Colon (tissue), 2 donors: ENCODE measurements at regions not wholly inside any gene's neighbourhood (a gene's known extent, or its start where the extent isn't known, plus 50 kb on each side); places are given as distances from the start of the nearest gene placed in this dataset.
"Not testable (repeated sequence)": the region's sequence is repeated elsewhere in the genome, so short reads cannot be mapped to it uniquely, and the experiment has no call there.

Experiments used
- FAIRE-seq: peaks from 2 replicates; lab custom pipeline; 2012; peaks lifted over from hg19 to GRCh38; lab: Jason Lieb, UNC
- donor health status: control.
- donor health status: control.

DNA sequence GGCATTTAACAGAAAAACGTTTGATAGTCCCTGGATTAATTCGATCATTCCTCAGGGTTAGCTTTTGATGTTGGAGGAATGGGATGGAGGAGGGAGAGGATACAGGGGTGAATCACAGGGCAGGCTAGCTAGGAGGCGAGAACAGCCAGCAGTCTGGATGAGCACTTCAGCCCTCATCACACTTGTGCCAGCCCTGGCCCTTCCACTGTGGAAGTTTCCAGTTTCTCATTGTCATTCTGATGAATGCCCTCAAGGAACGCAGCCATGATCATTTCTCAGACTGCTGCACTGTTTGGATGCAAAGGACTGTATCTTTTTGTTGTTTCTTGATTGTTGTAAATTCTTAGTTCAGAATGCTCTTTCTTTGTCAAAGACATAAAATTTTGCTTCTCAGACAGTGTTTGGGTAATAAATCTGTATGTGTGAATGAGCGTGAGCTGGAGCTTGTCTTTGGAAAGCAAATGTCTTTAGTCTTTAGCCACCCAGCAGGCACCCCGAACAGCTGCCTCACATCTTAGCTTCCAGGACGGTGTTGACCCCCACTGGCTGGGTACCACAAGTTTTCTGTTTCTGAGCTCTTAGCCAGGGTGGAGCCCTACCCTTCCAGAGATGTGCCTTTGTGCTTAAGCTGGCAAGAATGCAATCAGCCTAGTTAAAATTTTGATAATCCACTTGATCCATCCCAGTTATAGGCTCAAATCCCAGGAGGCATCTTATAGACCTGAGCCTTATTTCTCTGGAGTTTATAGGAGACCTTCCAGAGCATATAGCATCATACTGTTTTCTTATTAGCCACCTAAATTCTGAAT is 121.1 kb downstream of the PDCD6IP start:
- FAIRE-seq, result no peak

DNA sequence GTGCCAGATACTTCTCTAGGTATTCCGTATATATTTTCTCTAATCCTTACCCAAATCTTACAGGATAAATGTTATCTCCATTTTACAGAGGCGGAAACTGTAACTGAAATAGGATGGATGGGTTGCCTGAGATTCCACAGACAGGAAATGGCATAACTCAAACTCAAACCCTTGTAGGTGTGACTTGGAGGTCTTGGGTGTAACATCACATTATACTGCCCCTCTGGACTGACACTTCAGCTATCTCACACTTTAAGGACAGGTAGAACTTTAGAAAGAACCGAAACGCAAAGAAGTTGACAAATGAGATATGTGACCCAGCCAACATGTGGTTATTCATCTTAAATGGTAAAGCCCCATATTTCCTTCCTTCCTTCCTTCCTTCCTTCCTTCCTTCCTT is 122.1 kb downstream of the PDCD6IP start:
- no peak for FAIRE-seq

DNA sequence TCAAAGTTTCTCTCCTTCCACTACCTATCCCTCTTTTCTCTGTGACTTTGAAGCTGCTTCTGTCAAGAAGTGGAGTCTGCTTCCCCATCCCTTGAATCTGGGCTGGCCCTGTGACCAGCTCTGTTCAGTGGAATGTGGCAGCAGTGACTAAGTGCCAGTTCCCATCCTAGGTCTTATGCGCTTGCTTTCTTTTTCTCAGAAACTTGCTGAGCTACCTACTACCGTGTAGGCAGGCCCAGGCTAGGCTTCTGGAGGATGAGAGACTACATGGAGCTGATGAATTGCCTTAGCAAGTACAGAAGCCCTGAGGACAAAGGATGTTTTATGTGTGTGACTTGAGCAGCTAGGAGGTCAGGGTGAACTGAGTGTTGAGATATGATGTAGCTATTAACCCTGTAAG is 123.2 kb downstream of the PDCD6IP start:
- no peak for FAIRE-seq

DNA sequence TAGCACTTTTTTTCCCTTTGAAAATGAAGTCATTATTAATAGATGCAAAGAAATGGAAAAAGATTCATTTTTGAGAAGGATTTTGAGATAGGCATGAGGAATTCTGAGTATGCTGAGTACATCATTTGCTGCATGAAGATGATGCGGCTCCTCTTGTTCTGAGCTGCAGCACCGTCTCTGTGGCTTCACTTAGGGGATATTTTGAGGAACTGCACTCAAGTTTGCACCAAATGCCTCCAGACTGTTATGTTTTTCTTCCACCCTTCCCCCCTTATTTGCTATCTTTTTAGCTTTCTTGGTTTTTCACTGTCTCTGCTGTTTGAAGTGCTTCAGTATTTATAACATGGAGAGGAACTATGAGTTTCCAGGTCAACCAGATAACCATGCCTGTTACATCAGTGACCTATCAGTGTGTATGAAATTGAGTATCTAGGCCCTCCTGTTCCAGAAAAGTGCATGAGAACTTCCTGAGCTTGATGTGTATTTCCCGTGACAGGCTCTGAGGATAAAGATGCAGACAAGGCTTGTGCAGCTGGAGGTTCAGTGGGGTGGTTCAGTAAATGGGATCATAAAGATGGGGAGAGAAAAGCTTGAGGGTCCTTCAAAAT is 128.7 kb downstream of the PDCD6IP start:
- no peak for FAIRE-seq

DNA sequence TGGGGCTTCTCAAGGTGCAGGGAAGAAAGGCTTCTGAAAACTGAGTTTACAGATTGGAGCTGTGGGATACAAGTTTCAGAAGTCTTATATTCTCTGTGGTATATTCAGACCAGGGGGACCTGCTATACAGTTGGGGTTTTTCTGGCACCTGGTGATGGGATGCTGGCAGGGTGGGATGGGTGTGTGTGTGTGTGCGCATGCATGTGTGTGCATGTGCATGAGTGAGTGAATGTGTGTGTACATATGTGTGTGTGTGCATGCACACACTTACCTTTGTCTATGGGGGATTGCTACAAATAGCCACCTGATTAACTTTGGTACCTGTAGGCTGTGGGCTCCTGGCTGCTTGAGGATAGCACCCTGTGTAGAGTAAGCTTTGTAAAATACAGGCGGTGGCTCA is 131.4 kb downstream of the PDCD6IP start:
- no peak for FAIRE-seq

DNA sequence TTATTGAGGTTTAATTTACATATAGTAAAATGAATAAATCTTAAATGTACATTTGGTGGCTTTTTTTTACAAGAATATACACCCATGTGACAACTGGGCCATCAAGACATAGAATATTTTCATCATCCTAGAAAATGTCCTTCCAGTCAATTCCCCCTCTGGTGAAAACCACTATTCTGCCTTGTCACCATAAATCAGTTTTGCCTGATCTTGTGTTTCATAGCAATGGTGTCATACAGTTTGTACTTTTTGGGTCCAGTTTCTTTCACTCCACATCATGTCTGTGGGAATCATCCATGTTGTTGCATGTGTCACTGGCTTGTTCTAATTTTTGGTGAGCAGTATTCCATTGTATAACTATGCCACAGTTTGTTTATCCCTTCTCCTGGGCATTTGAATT is 133.1 kb downstream of the PDCD6IP start:
- FAIRE-seq, result no peak

DNA sequence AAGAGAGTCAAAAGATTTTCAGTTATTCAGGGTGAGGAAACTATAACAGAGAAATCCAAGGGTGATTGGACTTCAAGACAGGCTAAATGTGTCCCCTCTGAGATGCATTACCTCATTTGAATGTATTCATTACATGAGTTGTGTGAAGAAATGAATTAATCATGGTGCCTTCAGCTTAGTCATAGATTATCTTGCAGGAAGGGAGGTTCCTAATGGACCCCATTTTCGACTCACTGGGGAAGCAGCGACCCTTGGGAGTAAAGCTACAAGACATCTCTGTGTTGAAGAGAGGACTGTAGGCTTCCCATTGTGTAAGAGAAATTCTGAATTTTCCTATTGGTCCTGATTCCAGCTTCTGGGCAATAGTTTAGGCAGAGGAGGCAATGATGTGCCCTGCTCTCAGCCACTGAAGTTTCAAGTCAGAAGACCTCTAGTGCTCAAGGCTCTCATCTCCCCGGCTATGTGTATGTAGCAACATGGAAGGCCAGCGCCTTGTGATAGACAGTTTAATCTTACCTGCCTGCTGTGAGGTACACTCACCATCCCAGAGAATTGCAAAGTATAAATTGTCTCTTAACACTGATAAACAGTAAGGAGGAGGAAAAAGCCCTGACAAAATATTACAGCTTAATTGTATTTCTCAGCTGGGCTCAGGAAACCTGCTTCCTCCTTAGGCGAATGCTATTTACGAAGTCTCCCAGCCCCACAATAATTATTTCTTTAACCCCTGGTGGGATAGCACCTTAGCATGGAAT is 133.8 kb downstream of the PDCD6IP start:
- no peak for FAIRE-seq

DNA sequence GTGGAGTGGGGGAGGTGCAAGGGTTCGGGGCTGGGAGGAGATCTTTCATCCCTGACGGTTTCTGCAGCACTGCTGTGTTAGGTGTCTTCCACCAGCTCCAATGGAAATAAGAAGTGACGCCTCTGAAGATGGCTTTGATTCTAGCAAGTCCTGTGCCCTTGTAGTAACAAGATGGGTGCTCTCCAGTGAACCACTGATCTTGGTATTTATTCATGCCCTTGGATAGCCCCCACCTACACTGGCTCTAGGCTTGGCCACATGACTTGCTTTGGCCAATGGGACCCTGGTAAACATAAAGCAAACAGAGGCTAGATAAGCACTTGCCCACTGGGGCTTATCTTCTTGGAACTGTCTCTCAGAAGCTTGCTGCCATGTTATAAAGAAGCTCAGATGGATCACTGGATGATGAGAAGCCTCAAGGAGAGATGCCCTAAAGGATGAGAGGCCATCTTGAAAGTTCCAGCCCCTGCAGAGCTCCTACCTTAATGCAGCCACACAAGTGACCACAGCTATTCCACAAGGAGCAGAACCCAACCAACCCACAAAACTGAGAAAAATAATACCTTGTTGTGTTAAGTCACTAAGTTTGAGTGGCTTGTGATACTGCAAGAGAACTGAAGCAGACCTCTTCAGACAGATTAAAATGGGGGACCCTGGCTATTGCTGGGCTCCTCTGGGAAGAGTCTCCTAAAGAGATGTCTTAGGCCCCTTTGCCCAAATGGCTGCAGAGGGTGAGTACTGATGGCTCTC is 137.9 kb downstream of the PDCD6IP start:
- no peak for FAIRE-seq

DNA sequence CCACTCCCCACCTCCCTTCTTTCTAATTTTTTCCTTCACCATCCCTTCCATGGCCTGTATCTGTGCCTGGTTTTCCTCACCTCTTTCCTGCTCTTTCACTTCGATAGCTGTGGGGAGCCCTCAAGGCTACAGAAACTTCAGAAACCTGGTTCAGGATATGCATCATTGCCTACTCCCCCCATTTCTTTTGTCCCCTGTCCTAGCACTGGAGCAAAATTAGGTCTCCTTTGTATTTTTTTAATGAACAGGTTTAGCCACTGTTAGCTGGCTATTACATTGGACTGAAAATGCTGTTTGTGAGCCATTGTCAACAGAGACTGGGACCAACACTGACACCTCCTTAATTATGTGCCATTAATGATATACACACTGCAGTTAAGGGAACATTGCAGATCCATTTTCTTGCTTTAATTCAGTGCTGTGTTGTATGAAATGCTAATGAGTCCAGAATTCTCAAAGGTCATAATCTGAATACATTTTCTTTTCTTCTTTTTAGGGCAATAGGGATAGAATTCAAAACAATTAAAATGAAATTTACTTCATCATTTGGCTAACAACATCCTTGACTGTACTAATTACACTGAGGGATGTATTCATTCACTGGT is 138.6 kb downstream of the PDCD6IP start:
- no peak for FAIRE-seq

DNA sequence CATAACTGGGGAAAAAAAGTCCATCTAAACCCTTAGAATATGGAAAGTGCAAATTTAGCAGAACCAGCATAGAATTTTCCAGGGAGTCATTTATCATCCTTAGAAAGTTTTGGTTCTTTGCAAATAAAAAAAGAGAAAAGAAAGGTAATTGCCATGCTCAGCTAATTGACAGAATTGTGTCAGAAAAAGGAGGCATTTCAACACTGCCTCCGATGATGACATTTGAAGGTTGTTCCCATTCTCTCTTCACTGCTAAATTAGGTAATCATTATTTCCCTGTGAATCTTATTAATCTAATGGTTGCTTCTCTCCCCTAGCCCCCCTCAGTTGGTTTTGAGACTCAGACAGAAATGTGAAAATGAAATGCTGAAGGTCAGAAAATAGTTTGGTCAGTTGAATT is 139.2 kb downstream of the PDCD6IP start:
- FAIRE-seq, result no peak

DNA sequence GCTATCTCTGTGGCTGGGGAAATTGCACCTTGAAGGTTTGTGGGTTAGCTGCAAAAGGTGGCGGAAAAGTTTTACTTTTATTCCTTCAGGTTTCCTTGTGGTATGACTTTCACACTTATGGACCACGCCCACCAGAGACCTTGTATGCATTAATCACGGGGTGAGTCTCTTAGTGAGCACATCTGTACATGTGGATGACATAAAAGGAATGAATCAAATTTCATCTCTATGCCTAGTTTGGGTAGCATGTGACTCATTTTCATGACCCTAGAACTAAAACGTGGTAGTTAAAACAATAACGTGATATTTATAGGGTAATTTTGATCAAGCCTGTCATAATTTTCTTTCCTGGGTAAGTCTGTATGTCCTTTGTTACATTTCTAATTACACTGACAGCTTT is 141.7 kb downstream of the PDCD6IP start:
- no peak for FAIRE-seq

DNA sequence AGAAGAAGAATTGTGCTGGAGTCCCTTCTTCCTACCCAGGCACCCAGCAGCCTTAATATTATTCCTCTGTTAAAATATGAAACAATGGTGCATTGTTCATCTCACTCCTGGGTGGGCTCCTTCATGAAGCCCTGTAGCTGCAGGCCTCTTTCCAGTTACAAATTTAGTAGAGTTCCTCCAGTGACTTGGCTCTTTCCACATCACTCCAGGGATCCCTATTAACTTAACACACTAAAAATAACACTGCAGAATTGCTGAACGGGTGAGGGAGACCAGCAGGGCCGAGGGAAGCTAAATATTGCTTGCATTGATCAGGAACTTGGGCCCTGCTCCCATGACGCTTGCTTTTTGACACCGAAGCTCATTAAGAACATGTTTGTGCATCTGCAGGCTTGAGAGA is 142.3 kb downstream of the PDCD6IP start:
- no peak for FAIRE-seq

DNA sequence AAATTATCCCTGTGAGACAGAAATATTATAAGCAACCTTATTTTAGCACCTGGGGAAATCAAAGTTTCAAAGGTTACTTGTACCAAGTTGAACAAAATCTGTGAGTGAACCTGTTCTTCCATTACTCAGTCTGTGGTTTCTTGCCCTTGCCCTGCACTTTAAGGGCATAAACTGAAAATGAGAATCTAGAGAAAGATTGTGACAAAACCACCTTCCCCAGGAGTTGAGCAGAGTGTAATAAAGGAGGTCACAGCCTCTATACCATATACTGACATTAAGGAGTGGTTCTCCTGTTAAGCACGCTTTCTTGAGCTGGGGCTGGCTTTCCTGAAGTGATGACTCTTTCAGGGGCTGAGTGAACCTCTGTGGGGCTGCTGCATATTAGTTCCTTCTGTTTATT is 143.4 kb downstream of the PDCD6IP start:
- no peak for FAIRE-seq

DNA sequence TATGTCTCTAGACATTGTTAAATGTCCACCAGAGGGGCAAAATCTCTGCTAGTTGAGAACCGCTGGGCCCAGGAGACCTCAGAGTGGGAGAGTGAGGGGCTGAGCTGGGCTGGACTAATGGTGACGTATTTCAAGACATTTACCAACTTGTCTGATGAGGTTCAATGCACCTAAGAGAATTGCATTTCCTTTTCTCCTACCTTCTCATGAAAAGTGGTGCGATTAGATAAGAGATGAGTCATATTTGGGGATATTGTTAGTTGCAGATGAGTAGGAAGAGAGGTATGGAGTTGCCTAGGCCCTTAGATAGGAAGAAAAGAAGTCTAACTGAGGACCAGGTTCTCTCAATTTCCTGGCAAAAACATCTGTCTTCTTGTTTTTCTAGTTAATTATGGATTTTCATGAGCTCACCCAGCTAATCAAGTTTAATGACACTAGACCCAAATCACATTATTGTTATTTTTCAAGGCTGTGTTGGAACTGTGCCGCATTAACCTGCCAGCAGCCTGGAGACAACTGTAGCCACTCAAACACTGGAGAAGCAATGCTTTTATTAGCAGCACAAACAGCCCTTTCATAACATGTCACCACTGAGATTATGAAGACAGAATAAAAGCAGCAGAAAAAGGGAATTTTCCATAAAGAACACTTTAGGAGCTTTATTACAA is 144.2 kb downstream of the PDCD6IP start:
- no peak for FAIRE-seq

DNA sequence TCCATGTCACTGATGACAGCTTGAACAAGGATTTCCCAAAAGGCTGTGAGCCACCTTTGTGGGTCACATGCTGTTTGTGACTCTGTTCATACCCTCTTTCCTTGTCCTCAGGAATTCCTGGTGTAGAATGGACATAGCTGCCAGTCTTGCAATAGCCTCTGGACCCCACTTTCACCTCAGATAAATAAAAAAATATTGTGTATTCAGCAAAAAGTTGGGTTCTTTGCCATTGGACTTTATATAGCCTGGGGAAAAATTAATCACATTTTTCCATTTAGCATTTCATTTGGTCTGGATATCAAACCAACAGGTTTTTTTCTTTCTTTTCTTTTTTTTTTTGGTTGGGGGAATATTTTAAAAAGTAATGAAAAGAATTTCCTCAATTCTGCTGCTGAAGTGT is 144.8 kb downstream of the PDCD6IP start:
- no peak for FAIRE-seq

DNA sequence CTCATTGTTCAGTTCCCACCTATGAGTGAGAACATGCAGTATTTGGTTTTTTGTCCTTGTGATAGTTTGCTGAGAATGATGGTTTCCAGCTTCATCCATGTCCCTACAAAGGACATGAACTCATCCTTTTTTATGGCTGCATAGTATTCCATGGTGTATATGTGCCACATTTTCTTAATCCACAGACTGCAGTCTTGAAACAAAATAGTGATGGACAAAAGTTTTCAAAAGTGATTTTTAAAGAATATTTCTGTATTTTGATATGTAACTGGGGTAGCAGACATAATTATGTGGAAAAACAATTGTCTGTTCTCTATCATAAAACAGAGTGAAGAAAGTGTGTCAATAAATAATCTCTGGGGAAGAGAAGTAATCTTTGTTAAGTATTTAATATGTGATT is 148.2 kb downstream of the PDCD6IP start:
- not testable (repeated sequence) for FAIRE-seq

DNA sequence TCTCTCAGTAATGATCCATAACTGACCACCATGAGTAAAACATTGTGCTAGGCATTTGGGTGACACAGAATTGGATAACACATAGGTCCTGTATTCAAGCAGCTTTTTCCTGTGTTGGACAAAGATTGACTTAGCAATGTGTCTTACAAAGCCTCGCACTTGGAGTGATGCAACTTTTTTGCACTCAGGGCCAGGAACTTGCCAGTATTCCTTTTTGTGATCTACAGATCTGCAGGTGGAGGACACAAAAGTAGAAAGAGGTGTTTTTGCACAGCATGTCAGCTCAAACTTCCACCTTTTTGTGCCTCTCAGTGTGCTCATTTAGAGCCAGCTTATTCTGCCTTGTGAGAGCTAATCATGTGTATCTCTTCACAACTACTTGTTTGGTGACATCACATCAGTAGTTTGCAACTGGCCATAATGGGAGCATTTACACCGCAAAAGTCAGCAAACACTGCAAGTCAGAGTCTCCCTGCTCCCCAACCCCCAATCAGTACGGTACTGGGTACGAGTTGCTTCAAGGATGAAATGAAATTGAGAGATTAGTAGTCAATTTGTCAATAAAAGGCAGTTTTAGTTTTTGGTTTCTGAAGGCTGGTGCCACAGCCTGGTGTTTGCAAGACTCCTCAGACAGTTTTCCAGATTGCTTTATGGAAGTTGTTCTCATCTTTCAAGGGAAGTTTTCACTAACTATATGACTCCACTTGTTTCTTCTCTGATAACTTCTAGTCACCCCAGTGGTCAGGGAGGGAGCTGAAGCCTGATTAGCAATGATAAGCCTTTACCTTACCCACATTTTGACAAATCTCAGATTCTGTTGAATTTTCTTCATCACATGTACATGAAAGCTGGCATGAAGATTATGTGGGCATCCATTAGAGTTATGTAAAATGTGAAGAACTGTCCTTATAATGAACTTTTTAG is 149.1 kb downstream of the PDCD6IP start:
- FAIRE-seq, result no peak

DNA sequence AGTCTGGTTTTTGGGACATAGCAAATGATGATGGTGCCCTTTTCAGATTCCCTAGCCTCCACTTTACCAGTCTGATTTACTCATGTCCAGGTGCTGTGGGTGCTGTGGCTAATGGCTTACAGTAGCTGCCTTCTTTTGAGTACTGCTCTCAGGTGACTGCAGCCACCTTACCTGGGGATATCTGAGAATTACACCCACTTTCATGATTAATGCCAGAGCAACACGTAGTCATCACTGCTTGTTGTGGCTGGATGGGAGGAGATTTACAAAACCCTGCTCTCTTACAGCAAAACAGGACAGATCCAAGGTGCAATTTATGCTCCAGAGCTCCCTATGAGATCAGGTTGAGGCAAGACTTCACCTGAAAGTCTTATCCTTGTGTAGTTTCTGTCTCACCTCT is 150.6 kb downstream of the PDCD6IP start:
- no peak for FAIRE-seq

DNA sequence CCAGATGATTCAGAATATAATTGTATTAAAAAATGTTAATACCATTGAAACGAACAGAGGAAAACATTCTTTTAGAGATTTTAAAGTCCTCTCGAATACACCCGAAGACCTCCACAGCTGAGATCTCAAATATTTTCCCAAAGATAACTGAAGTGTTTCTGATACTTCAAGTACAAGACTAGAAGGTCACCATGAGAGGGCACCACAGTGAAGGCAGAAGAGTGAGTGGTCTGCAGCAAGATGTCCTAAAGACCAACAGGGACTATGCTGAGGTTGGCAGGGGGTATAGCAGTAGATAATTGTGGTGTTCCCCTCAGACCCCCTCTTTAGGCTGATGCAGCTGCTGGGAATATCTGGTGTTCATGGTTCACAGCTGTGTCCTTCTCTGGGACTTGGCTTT is 156.5 kb downstream of the PDCD6IP start:
- FAIRE-seq, result no peak

DNA sequence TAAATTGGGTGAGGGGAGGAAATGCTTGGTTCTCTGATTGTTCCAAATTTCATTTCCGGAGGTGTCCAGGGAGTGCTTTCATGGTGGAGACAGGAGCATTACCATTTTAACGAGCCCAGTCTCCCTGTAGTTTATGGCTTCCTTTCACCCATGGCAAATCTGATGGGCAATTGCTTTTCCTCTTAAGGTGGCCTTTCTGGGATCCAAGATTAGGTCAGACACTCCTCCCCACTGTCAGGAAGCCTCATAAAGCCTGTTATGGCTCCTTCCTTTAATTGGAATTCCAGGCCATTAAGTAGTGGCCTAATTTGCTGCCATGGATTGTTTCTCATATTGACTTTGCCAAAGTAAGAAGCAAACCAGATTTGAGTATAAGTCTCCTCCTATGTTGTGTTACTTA is 157.8 kb downstream of the PDCD6IP start:
- no peak for FAIRE-seq

DNA sequence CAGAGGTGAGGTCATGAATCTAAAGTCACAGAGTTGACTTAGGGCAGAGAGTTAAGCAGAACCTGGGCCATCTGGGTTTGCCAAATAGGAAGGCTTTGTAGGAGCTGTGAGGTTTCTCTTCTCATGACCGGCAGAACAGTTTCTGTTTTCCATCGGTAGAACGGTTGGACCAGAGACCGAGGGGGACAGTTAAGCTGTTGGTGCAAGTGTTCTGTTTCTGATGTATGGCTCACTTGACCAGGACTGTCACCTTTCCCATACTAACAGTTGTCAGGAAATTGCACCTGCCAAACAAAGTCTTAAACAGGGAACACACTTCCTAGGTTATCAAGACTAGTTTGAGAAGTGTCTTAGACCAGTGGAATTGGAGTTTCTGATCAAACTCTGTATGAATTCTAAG is 158.3 kb downstream of the PDCD6IP start:
- FAIRE-seq, result no peak
